ENCODE measurements at regions not wholly inside any gene's neighbourhood (a gene's known extent, or its start where the extent isn't known, plus 50 kb on each side); places are given as distances from the start of the nearest gene placed in this dataset.
"Not testable (repeated sequence)": the region's sequence is repeated elsewhere in the genome, so short reads cannot be mapped to it uniquely, and the experiment has no call there.

- no peak for DNase-seq
Observed at GRCh38 chr12:131192951-131193350, 239.2 kb downstream of the ADGRD1 start.

- no peak for DNase-seq
Observed at GRCh38 chr12:131194166-131194565, 240.5 kb downstream of the ADGRD1 start.

- DNase-seq, result no peak
Observed at GRCh38 chr12:131195796-131196195, 242.1 kb downstream of the ADGRD1 start.

- no peak for DNase-seq
Observed at GRCh38 chr12:131196220-131196619, 242.5 kb downstream of the ADGRD1 start.

GRCh38 chr12:131197490-131197889 is 243.8 kb downstream of the ADGRD1 start:
- DNase-seq, result no peak

- DNase-seq, result no peak
Observed at GRCh38 chr12:131199221-131199620, 245.5 kb downstream of the ADGRD1 start.

- DNase-seq, result not testable (repeated sequence)
Observed at GRCh38 chr12:131201912-131202311, 248.2 kb downstream of the ADGRD1 start.

GRCh38 chr12:131202592-131203378 is 249.1 kb downstream of the ADGRD1 start:
- no peak for DNase-seq

GRCh38 chr12:131203666-131204415 is 250.1 kb downstream of the ADGRD1 start:
- no peak for DNase-seq

- no peak for DNase-seq
Observed at GRCh38 chr12:131204416-131205274, 250.9 kb downstream of the ADGRD1 start.

- DNase-seq, result not testable (repeated sequence)
Observed at GRCh38 chr12:131205275-131205933, 251.7 kb downstream of the ADGRD1 start.

GRCh38 chr12:131206630-131207299 is 253.1 kb downstream of the ADGRD1 start:
- not testable (repeated sequence) for DNase-seq

- not testable (repeated sequence) for DNase-seq
Observed at GRCh38 chr12:131207300-131207660, 253.6 kb downstream of the ADGRD1 start.

- not testable (repeated sequence) for DNase-seq
Observed at GRCh38 chr12:131207841-131208240, 254.1 kb downstream of the ADGRD1 start.

- no peak for DNase-seq
Observed at GRCh38 chr12:131208425-131208824, 254.7 kb downstream of the ADGRD1 start.

GRCh38 chr12:131209082-131210070 is 255.7 kb downstream of the ADGRD1 start:
- no peak for DNase-seq

- DNase-seq, result no peak
Observed at GRCh38 chr12:131210506-131211339, 257.0 kb downstream of the ADGRD1 start.

GRCh38 chr12:131211340-131211938 is 257.7 kb downstream of the ADGRD1 start:
- no peak for DNase-seq

- no peak for DNase-seq
Observed at GRCh38 chr12:131213896-131214442, 260.3 kb downstream of the ADGRD1 start.
